Astrocyte (in vitro differentiated cells and primary cell): ENCODE measurements at regions not wholly inside any gene's neighbourhood (a gene's known extent, or its start where the extent isn't known, plus 50 kb on each side); places are given as distances from the start of the nearest gene placed in this dataset.

Experiments used
- DNase-seq: peaks from one replicate; pipeline ENCODE4 v3.0.0-alpha.2; 2010; ENCODE audit warnings: low read depth
- FAIRE-seq: peaks from 2 replicates; lab custom pipeline; 2011; peaks lifted over from hg19 to GRCh38; lab: Jason Lieb, UNC
- H2AFZ ChIP-seq: 2 replicates; pipeline ENCODE4 v1.6.0; 2012; ENCODE audit warnings: low read depth, low read length, inconsistent platforms
- H3K27ac ChIP-seq: 2 replicates; pipeline ENCODE4 v1.5.1; 2011; ENCODE audit warnings: low read depth, low read length, inconsistent platforms
- H3K27me3 ChIP-seq: 2 replicates; pipeline ENCODE4 v1.6.0; 2011; ENCODE audit warnings: low read length, inconsistent platforms; ENCODE audit not compliant: insufficient read depth
- H3K36me3 ChIP-seq: 2 replicates; pipeline ENCODE4 v1.5.1; 2011; ENCODE audit warnings: low read length, inconsistent platforms; ENCODE audit not compliant: insufficient read depth
- H3K4me1 ChIP-seq: 2 replicates; pipeline ENCODE4 v1.5.1; 2011; ENCODE audit warnings: low read length, inconsistent platforms; ENCODE audit not compliant: insufficient read depth
- H3K4me2 ChIP-seq: 2 replicates; pipeline ENCODE4 v1.6.0; 2012; ENCODE audit warnings: low read length, inconsistent platforms
- H3K4me3 ChIP-seq: 2 replicates; pipeline ENCODE4 v1.5.1; 2011; ENCODE audit warnings: low read depth, mild to moderate bottlenecking, low read length, inconsistent platforms; ENCODE audit not compliant: insufficient read depth
- H3K79me2 ChIP-seq: 2 replicates; pipeline ENCODE4 v1.6.0; 2012; ENCODE audit warnings: mild to moderate bottlenecking, low read length, inconsistent platforms; ENCODE audit not compliant: insufficient read depth
- H3K9ac ChIP-seq: 2 replicates; pipeline ENCODE4 v1.6.0; 2012; ENCODE audit warnings: mild to moderate bottlenecking, low read length, inconsistent platforms
- H3K9me3 ChIP-seq: 2 replicates; pipeline ENCODE4 v1.5.1; 2012; ENCODE audit warnings: low read depth, mild to moderate bottlenecking, low read length, inconsistent platforms; ENCODE audit not compliant: insufficient read depth
- H4K20me1 ChIP-seq: 2 replicates; pipeline ENCODE4 v1.6.0; 2012; ENCODE audit warnings: low read length, inconsistent platforms; ENCODE audit not compliant: insufficient read depth
- H3K27ac Mint-ChIP-seq: one replicate; pipeline ENCODE4 v1.8.0; 2021; ENCODE audit warnings: mild to moderate bottlenecking, mixed read lengths; ENCODE audit not compliant: unreplicated experiment
- H3K27me3 Mint-ChIP-seq: one replicate; pipeline ENCODE4 v1.8.0; 2021; ENCODE audit warnings: low read depth, mixed read lengths; ENCODE audit not compliant: unreplicated experiment
- H3K36me3 Mint-ChIP-seq: one replicate; pipeline ENCODE4 v1.8.0; 2021; ENCODE audit warnings: low read depth, mixed read lengths; ENCODE audit not compliant: unreplicated experiment
- H3K4me1 Mint-ChIP-seq: one replicate; pipeline ENCODE4 v1.8.0; 2021; ENCODE audit warnings: low read depth, mixed read lengths; ENCODE audit not compliant: unreplicated experiment
- H3K4me3 Mint-ChIP-seq: one replicate; pipeline ENCODE4 v1.8.0; 2021; ENCODE audit warnings: mild to moderate bottlenecking, moderate library complexity, mixed read lengths; ENCODE audit not compliant: unreplicated experiment
- H3K9me3 Mint-ChIP-seq: one replicate; pipeline ENCODE4 v1.8.0; 2021; ENCODE audit warnings: mild to moderate bottlenecking, mixed read lengths; ENCODE audit not compliant: unreplicated experiment
- EZH2 ChIP-seq: IDR thresholded peaks from 2 replicates; pipeline ENCODE4 v1.6.1; 2012; ENCODE audit warnings: mild to moderate bottlenecking, low read length, inconsistent platforms; ENCODE audit not compliant: insufficient read depth
- TF ChIP-seq, protein P1 (sequence below): IDR thresholded peaks from 2 replicates; pipeline ENCODE4 v1.5.1; 2011; ENCODE audit warnings: low read depth, mild to moderate bottlenecking, inconsistent platforms, low read length, moderate library complexity; ENCODE audit not compliant: insufficient read depth

- Histone ChIP-seq H3K9ac (no peak overlapping the region), H3K27me3 (peaks cover 10% of the 10 kb centered on the region), H3K9me3 (no peaks in the 10 kb centered on the region), H2AFZ (no peak overlapping the region), H3K36me3 (no peaks in the 10 kb centered on the region), H3K4me2 (no peak overlapping the region), H4K20me1 (no peaks in the 10 kb centered on the region), H3K79me2 (no peaks in the 10 kb centered on the region), H3K27ac (no peak overlapping the region), H3K4me1 (no peaks in the 10 kb centered on the region), H3K4me3 (no peak overlapping the region)
- peaks cover 3% of the 10 kb centered on the region for H3K27me3 Mint-ChIP-seq
- H3K4me3 Mint-ChIP-seq: no peak overlapping the region
- DNase-seq (no peak), FAIRE-seq (no peak)
- peaks cover 18% of the 10 kb centered on the region for H3K4me1 Mint-ChIP-seq
- H3K9me3 Mint-ChIP-seq: no peaks in the 10 kb centered on the region
- peaks cover 2% of the 10 kb centered on the region for H3K36me3 Mint-ChIP-seq
- H3K27ac Mint-ChIP-seq: no peak overlapping the region
- TF ChIP-seq, protein P1, sequence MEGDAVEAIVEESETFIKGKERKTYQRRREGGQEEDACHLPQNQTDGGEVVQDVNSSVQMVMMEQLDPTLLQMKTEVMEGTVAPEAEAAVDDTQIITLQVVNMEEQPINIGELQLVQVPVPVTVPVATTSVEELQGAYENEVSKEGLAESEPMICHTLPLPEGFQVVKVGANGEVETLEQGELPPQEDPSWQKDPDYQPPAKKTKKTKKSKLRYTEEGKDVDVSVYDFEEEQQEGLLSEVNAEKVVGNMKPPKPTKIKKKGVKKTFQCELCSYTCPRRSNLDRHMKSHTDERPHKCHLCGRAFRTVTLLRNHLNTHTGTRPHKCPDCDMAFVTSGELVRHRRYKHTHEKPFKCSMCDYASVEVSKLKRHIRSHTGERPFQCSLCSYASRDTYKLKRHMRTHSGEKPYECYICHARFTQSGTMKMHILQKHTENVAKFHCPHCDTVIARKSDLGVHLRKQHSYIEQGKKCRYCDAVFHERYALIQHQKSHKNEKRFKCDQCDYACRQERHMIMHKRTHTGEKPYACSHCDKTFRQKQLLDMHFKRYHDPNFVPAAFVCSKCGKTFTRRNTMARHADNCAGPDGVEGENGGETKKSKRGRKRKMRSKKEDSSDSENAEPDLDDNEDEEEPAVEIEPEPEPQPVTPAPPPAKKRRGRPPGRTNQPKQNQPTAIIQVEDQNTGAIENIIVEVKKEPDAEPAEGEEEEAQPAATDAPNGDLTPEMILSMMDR: no peak
- TF ChIP-seq EZH2: no peak
These were observed 84.3 kb upstream of the SHB start for GRCh38 chr9:38153152-38153909.

DNA sequence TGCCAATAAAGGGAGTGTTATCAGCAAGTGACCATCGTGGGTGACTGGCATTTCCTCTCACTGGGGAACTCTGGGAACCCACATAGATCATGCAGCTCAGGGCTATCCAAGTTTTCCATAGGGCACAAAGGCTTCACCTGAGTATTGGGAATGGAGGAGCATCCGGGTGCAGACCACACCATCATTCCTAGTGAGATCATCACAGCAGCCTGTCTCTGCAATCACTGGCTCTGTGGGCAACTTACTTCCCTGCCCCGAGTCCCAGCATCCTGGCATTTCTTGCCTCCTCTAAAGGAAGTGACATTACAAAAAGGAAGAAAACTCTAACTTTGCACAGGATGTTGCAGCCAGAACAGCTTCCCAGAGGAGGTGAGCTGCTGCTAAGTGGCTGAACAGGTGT is 80.6 kb upstream of the SHB start:
- no peak for TF ChIP-seq EZH2
- TF ChIP-seq, protein P1: no peak
- no peak for FAIRE-seq
- peaks cover 2% of the 10 kb centered on the region for H3K9me3 Mint-ChIP-seq
- Histone ChIP-seq H3K27me3 (peaks cover 15% of the 10 kb centered on the region), H3K4me1 (peaks cover 1% of the 10 kb centered on the region), H3K79me2 (no peaks in the 10 kb centered on the region), H4K20me1 (no peaks in the 10 kb centered on the region), H3K36me3 (no peaks in the 10 kb centered on the region), H2AFZ (no peak overlapping the region), H3K4me2 (no peak overlapping the region), H3K4me3 (no peak overlapping the region), H3K9ac (no peak overlapping the region), H3K9me3 (no peaks in the 10 kb centered on the region), H3K27ac (no peak overlapping the region)
- peaks cover 13% of the 10 kb centered on the region for H3K4me1 Mint-ChIP-seq
- no peak overlapping the region for H3K4me3 Mint-ChIP-seq
- H3K36me3 Mint-ChIP-seq: peaks cover 2% of the 10 kb centered on the region
- H3K27ac Mint-ChIP-seq: no peak overlapping the region
- H3K27me3 Mint-ChIP-seq: no peaks in the 10 kb centered on the region
- no peak for DNase-seq

DNA sequence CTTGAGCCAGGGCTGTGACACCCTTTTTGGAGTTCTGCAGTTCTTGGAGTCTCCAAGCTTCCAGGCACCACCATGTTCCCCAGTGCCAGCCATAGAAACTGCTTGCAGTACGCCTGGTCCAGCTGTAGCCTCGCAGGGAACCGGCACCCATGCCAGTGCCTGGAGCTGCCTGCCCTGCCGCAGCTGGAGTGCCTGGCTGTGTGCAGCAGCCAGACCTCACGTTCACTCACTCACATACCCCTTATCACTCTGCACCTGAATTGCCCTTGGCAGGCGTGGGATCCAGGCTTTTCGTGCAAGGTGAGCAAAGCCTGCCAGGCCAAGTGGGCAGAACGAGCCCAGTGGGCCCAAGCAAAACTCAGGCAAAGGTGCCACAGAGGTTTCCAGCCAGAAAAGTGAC is 77.8 kb upstream of the SHB start:
- Histone ChIP-seq H3K79me2 (no peaks in the 10 kb centered on the region), H2AFZ (no peak overlapping the region), H3K4me2 (no peak overlapping the region), H3K27ac (no peak overlapping the region), H3K4me3 (no peak overlapping the region), H3K9me3 (no peaks in the 10 kb centered on the region), H3K4me1 (peaks cover 22% of the 10 kb centered on the region), H3K9ac (no peak overlapping the region), H3K36me3 (no peaks in the 10 kb centered on the region), H3K27me3 (peaks cover 12% of the 10 kb centered on the region), H4K20me1 (no peaks in the 10 kb centered on the region)
- Mint-ChIP-seq H3K4me3 (no peak overlapping the region), H3K9me3 (peaks cover 2% of the 10 kb centered on the region), H3K27me3 (no peaks in the 10 kb centered on the region), H3K27ac (no peak overlapping the region), H3K36me3 (no peaks in the 10 kb centered on the region), H3K4me1 (peaks cover 26% of the 10 kb centered on the region)
- no peak for FAIRE-seq
- no peak for DNase-seq
- TF ChIP-seq, protein P1: no peak
- no peak for TF ChIP-seq EZH2
